OCI-LY7 (cell line): ENCODE measurements at regions not wholly inside any gene's neighbourhood (a gene's known extent, or its start where the extent isn't known, plus 50 kb on each side); places are given as distances from the start of the nearest gene placed in this dataset.
"Not testable (repeated sequence)": the region's sequence is repeated elsewhere in the genome, so short reads cannot be mapped to it uniquely, and the experiment has no call there.

Source experiments
- BruUV-seq: library from RNA; stranded (reverse); fragments of 400-500 nt; replicated peaks from 2 replicates; lab custom pipeline; 2021; lab: Mats Ljungman, UMichigan
- CTCF ChIA-PET: fragments of 300-600 bp; sonication (Branson Sonifier 250); formaldehyde crosslinking; loops from one replicate; lab custom pipeline; 2022; ENCODE audit warnings: antibody characterized with exemption; ENCODE audit not compliant: unreplicated experiment; lab: Charles Lee
- POLR2A ChIA-PET: fragments of 300-600 bp; sonication (Branson Sonifier 250); formaldehyde crosslinking; loops from one replicate; lab custom pipeline; 2022; ENCODE audit warnings: antibody characterized with exemption; lab: Charles Lee
- DNase-seq: peaks from one replicate; pipeline ENCODE4 v3.0.0-alpha.2; 2015; ENCODE audit warnings: low spot score
- H2AFZ ChIP-seq: fragments of 200-600 bp; sonication (generic), shearing (Covaris generic); 2 replicates; pipeline ENCODE4 v1.6.1; 2014; ENCODE audit warnings: mild to moderate bottlenecking, antibody characterized with exemption, low read length, moderate library complexity
- H3K27ac ChIP-seq: fragments of 200-600 bp; sonication (generic); 2 replicates; pipeline ENCODE4 v1.5.1; 2014; ENCODE audit warnings: mixed run types, low read depth, mild to moderate bottlenecking, moderate library complexity, low read length, inconsistent platforms; ENCODE audit not compliant: poor library complexity, severe bottlenecking
- H3K36me3 ChIP-seq: fragments of 200-600 bp; sonication (generic); 2 replicates; pipeline ENCODE4 v1.6.1; 2014; ENCODE audit warnings: mild to moderate bottlenecking, antibody characterized with exemption, low read length, moderate library complexity, mixed read lengths; ENCODE audit not compliant: insufficient read depth
- H3K4me1 ChIP-seq: fragments of 200-600 bp; sonication (generic); 2 replicates; pipeline ENCODE4 v1.5.1; 2014; ENCODE audit warnings: mild to moderate bottlenecking, low read length; ENCODE audit not compliant: insufficient read depth, poor library complexity, severe bottlenecking
- H3K4me2 ChIP-seq: fragments of 200-600 bp; sonication (generic); 2 replicates; pipeline ENCODE4 v1.6.1; 2014; ENCODE audit warnings: mild to moderate bottlenecking, low read length
- H3K4me3 ChIP-seq: fragments of 200-600 bp; sonication (generic); 2 replicates; pipeline ENCODE4 v1.5.1; 2014; ENCODE audit warnings: mild to moderate bottlenecking, low read depth, low read length; ENCODE audit not compliant: poor library complexity, severe bottlenecking
- H3K79me2 ChIP-seq: fragments of 200-600 bp; sonication (generic); 2 replicates; pipeline ENCODE4 v1.6.1; 2016; ENCODE audit warnings: low read depth, mild to moderate bottlenecking, low read length, moderate library complexity, mixed read lengths; ENCODE audit not compliant: insufficient read depth
- H3K9me2 ChIP-seq: fragments of 200-600 bp; sonication (generic); 2 replicates; pipeline ENCODE4 v1.6.1; 2016; ENCODE audit warnings: mild to moderate bottlenecking, low read length, mixed read lengths; ENCODE audit not compliant: insufficient read depth
- H3K9me3 ChIP-seq: fragments of 200-600 bp; sonication (generic); 2 replicates; pipeline ENCODE4 v1.6.1; 2014; ENCODE audit warnings: mild to moderate bottlenecking, mixed run types, low read length, mixed read lengths
- H4K20me1 ChIP-seq: fragments of 200-600 bp; sonication (generic); 2 replicates; pipeline ENCODE4 v1.6.1; 2014; ENCODE audit warnings: mild to moderate bottlenecking, antibody characterized with exemption, low read length, moderate library complexity, mixed read lengths; ENCODE audit not compliant: insufficient read depth
- CTCF ChIP-seq: fragments of 200-600 bp; sonication (generic); conservative IDR thresholded peaks from 2 replicates; pipeline ENCODE4 v1.5.1; 2014; ENCODE audit warnings: mild to moderate bottlenecking, antibody characterized with exemption, low read length, moderate library complexity, mixed read lengths
- EZH2phosphoT487 ChIP-seq: fragments of 200-600 bp; sonication (generic); IDR thresholded peaks from 2 replicates; pipeline ENCODE4 v1.6.1; 2018; ENCODE audit warnings: low read depth, borderline replicate concordance, mild to moderate bottlenecking, mixed run types, antibody characterized with exemption, low read length, moderate library complexity, mixed read lengths
- intact Hi-C: fragments of 100-400 bp; cut with micrococcal nuclease; formaldehyde crosslinking; loops from one replicate; pipeline ENCODE4 v1.10.0; 2022; ENCODE audit not compliant: unreplicated experiment

- CTCF ChIA-PET, result no interaction called here
These were observed 240.3 kb downstream of the SKIDA1 start for GRCh38 chr10:21285207-21285606.

DNA sequence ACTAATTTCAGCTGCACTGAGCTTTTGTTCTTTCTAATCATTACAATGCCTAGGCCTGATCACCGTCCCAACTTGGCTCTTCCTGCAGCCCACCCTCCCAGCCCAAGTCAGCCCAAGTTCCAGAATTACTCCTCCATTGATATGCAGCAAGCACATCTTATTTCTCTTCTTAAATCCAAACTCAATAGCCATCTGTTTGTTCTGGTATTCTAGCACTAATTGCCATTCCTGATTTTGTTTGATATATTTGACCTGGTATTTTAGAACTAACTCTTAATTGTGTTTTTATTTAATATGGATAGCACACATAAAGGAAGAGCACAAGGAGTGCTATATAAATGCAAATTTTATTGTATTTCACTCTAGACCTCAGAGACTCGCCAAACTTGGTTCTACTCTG, 241.2 kb downstream of the SKIDA1 start:
- Histone ChIP-seq H3K9me2 (no peaks in the 10 kb centered on the region), H3K4me3 (no peak overlapping the region), H3K4me2 (no peak overlapping the region), H3K9me3 (no peaks in the 10 kb centered on the region), H3K4me1 (no peaks in the 10 kb centered on the region), H3K27ac (no peak overlapping the region), H2AFZ (no peak overlapping the region), H3K36me3 (no peaks in the 10 kb centered on the region), H4K20me1 (no peaks in the 10 kb centered on the region), H3K79me2 (no peaks in the 10 kb centered on the region)
- DNase-seq, result no peak
- no TSS peak for BruUV-seq
- intact Hi-C loops, result no loop called here
- POLR2A ChIA-PET, result interaction anchor here (0.8 kb wide), 1 partner anchor 627 kb away, joined by 4 read pairs; no protein-coding TSS in a partner anchor
- TF ChIP-seq CTCF, result no peak
- no peak for TF ChIP-seq EZH2phosphoT487
- CTCF ChIA-PET, result no interaction called here

More at GRCh38 chr10:21285207-21285606, 240.3 kb downstream of the SKIDA1 start:
- no peaks in the 10 kb centered on the region for H3K79me2 ChIP-seq
- POLR2A ChIA-PET, result interaction anchor here (0.8 kb wide), 1 partner anchor 626 kb away, joined by 4 read pairs; no protein-coding TSS in a partner anchor
- H2AFZ ChIP-seq, result no peak overlapping the region
- no peaks in the 10 kb centered on the region for H4K20me1 ChIP-seq
- no peak for TF ChIP-seq EZH2phosphoT487
- TF ChIP-seq CTCF, result no peak
- no peaks in the 10 kb centered on the region for H3K4me1 ChIP-seq
- BruUV-seq, result no TSS peak
- intact Hi-C loops, result no loop called here
- H3K9me3 ChIP-seq, result no peaks in the 10 kb centered on the region
- H3K36me3 ChIP-seq, result no peaks in the 10 kb centered on the region
- no peak overlapping the region for H3K4me3 ChIP-seq
- H3K27ac ChIP-seq, result no peak overlapping the region
- DNase-seq, result no peak
- no peaks in the 10 kb centered on the region for H3K9me2 ChIP-seq
- no peak overlapping the region for H3K4me2 ChIP-seq

GRCh38 chr10:21283053-21283452, 242.4 kb downstream of the SKIDA1 start:
- BruUV-seq, H3K4me3 ChIP-seq, H3K27ac ChIP-seq, H3K79me2 ChIP-seq, H3K9me3 ChIP-seq, DNase-seq, POLR2A ChIA-PET, H3K4me2 ChIP-seq, H3K4me1 ChIP-seq, H4K20me1 ChIP-seq, H3K36me3 ChIP-seq, CTCF ChIA-PET, H2AFZ ChIP-seq, intact Hi-C loops, H3K9me2 ChIP-seq: not testable (repeated sequence)
